ENCODE measurements at regions not wholly inside any gene's neighbourhood (a gene's known extent, or its start where the extent isn't known, plus 50 kb on each side); places are given as distances from the start of the nearest gene placed in this dataset.

GRCh38 chr11:106420686-106421085 is 343.2 kb downstream of the AASDHPPT start:
- no peak for FAIRE-seq
- no TSS peak for BruUV-seq (replicated peaks)
- in situ Hi-C loops (cut with MboI) (no loop called here), intact Hi-C loops (cut with micrococcal nuclease) (no loop called here)
- Histone ChIP-seq H3K4me2 (ENCODE audit: insufficient read depth, low read length) (no peak overlapping the region), H3K4me1 (replicated peaks in 1 of 2; ENCODE audit: control insufficient read depth in 2 of 2, insufficient read depth in 2 of 2, low read length in 2 of 2) (no peaks in the 10 kb centered on the region), H3K9ac (ENCODE audit: insufficient read depth in 1 of 2, low read depth in 2 of 2, low read length in 2 of 2) (no peak overlapping the region), H3K36me3 (ENCODE audit: control insufficient read depth, insufficient read depth, low read length) (no peaks in the 10 kb centered on the region), H3K27ac (ENCODE audit: extremely low read depth, low read depth, low read length) (no peak overlapping the region), H3K4me3 (no peak overlapping the region), H2AFZ (ENCODE audit: low read depth, low read length) (no peak overlapping the region), H3K79me2 (ENCODE audit: control insufficient read depth, insufficient read depth, low read length) (no peaks in the 10 kb centered on the region), H4K20me1 (replicated peaks; ENCODE audit: control insufficient read depth, insufficient read depth, low read length) (no peaks in the 10 kb centered on the region), H3K9me3 (replicated peaks; ENCODE audit: control insufficient read depth, insufficient read depth, low read depth, low read length) (no peaks in the 10 kb centered on the region), H3K9me1 (ENCODE audit: control insufficient read depth, insufficient read depth, low read length) (no peaks in the 10 kb centered on the region), H3K27me3 (ENCODE audit: control insufficient read depth in 2 of 2, insufficient read depth in 2 of 2, low read length in 2 of 2) (no peaks in the 10 kb centered on the region)
- DNase-seq (ENCODE audit: extremely low read depth in 1 of 4, low spot score in 3 of 4): no peak
- ChIA-PET CTCF (ENCODE audit: low intra/inter-chr PET ratio) (no interaction called here), POLR2A (no interaction called here)
- TF ChIP-seq CBX3 (IDR thresholded peaks at IDR 0.05; ENCODE audit: borderline replicate concordance in 1 of 2, low read length in 2 of 2): no peak
- no peak for TF ChIP-seq ETS2 (tag; IDR thresholded peaks at IDR 0.05; ENCODE audit: borderline replicate concordance, poor library complexity, severe bottlenecking)
- no peak for ATAC-seq

DNA sequence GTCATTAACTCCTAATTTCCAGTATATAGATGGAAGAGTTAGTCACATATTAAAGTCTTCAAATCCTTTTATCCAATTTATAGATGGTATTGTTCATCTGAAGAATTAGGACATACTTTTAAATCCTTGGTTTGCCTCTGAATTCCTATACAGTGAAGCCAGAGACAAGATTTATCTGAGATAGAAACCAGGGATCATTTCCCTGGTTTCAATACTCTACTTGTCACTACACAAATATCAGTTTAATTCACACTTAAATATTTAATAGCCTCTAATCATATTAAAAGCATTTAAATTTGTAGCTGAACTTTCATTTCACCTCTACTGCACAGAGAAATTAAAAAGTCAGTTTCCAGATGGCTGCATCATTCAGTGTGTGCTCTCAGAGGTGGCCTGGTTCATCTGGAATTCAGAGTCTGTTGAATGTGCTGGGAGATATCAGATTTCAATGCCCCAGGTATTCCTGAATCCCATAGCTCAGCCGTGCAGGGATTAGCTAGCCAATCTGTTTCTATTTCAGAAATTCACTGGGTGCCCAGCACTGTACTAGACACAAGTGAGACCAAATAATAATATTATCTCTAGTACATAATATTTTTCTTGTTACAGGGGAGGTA is 344.3 kb downstream of the AASDHPPT start:
- Histone ChIP-seq H3K9me3 (replicated peaks; ENCODE audit: control insufficient read depth, insufficient read depth, low read depth, low read length) (no peaks in the 10 kb centered on the region), H3K27ac (ENCODE audit: extremely low read depth, low read depth, low read length) (no peak overlapping the region), H3K4me3 (no peak overlapping the region), H3K9me1 (ENCODE audit: control insufficient read depth, insufficient read depth, low read length) (no peaks in the 10 kb centered on the region), H2AFZ (ENCODE audit: low read depth, low read length) (no peak overlapping the region), H4K20me1 (replicated peaks; ENCODE audit: control insufficient read depth, insufficient read depth, low read length) (no peaks in the 10 kb centered on the region), H3K27me3 (ENCODE audit: control insufficient read depth in 2 of 2, insufficient read depth in 2 of 2, low read length in 2 of 2) (no peaks in the 10 kb centered on the region), H3K4me2 (ENCODE audit: insufficient read depth, low read length) (no peak overlapping the region), H3K4me1 (replicated peaks in 1 of 2; ENCODE audit: control insufficient read depth in 2 of 2, insufficient read depth in 2 of 2, low read length in 2 of 2) (no peaks in the 10 kb centered on the region), H3K79me2 (ENCODE audit: control insufficient read depth, insufficient read depth, low read length) (no peaks in the 10 kb centered on the region), H3K36me3 (ENCODE audit: control insufficient read depth, insufficient read depth, low read length) (no peaks in the 10 kb centered on the region), H3K9ac (ENCODE audit: insufficient read depth in 1 of 2, low read depth in 2 of 2, low read length in 2 of 2) (no peak overlapping the region)
- FAIRE-seq (no peak), ATAC-seq (no peak), DNase-seq (ENCODE audit: extremely low read depth in 1 of 4, low spot score in 3 of 4) (no peak)
- BruUV-seq (replicated peaks): no TSS peak
- WGBS (ENCODE audit: insufficient coverage, low coverage, missing lambda C conversion rate): 0% methylated on average over 1 of the region's 1 CpG
- CTCF ChIA-PET (ENCODE audit: low intra/inter-chr PET ratio): no interaction called here
- intact Hi-C loops (cut with micrococcal nuclease): no loop called here
- POLR2A ChIA-PET: no interaction called here
- in situ Hi-C loops (cut with MboI): no loop called here
- TF ChIP-seq POLR3G (IDR thresholded peaks at IDR 0.05; ENCODE audit: extremely low read depth, insufficient read length, insufficient replicate concordance) (no peak), TEAD2 (tag; IDR thresholded peaks at IDR 0.05) (no peak), SREBF2 (CRISPR knock-in tag; IDR thresholded peaks at IDR 0.05) (no peak), KLF13 (tag; IDR thresholded peaks at IDR 0.05; ENCODE audit: borderline replicate concordance, low read depth) (no peak), GABPB1 (CRISPR knock-in tag; IDR thresholded peaks at IDR 0.05) (no peak), CXXC5 (CRISPR knock-in tag; IDR thresholded peaks at IDR 0.05) (no peak)
- TF ChIP-seq, protein P1, sequence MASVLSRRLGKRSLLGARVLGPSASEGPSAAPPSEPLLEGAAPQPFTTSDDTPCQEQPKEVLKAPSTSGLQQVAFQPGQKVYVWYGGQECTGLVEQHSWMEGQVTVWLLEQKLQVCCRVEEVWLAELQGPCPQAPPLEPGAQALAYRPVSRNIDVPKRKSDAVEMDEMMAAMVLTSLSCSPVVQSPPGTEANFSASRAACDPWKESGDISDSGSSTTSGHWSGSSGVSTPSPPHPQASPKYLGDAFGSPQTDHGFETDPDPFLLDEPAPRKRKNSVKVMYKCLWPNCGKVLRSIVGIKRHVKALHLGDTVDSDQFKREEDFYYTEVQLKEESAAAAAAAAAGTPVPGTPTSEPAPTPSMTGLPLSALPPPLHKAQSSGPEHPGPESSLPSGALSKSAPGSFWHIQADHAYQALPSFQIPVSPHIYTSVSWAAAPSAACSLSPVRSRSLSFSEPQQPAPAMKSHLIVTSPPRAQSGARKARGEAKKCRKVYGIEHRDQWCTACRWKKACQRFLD (CRISPR knock-in tag; IDR thresholded peaks at IDR 0.05): no peak
- TF ChIP-seq, protein P2, sequence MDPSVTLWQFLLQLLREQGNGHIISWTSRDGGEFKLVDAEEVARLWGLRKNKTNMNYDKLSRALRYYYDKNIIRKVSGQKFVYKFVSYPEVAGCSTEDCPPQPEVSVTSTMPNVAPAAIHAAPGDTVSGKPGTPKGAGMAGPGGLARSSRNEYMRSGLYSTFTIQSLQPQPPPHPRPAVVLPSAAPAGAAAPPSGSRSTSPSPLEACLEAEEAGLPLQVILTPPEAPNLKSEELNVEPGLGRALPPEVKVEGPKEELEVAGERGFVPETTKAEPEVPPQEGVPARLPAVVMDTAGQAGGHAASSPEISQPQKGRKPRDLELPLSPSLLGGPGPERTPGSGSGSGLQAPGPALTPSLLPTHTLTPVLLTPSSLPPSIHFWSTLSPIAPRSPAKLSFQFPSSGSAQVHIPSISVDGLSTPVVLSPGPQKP (CRISPR knock-in tag; IDR thresholded peaks at IDR 0.05): no peak

Data from K562 (cell line).